Lower lobe of right lung (tissue), 2 donors: ENCODE measurements at regions not wholly inside any gene's neighbourhood (a gene's known extent, or its start where the extent isn't known, plus 50 kb on each side); places are given as distances from the start of the nearest gene placed in this dataset.

Experiments used
- ATAC-seq, 2 donors: fragments of 200-7000 bp; cut with Tn5 transposase; one replicate each; pipeline ENCODE4 v1.9.1; 2020 to 2022; ENCODE audit warnings: mild to moderate bottlenecking in 2 of 2, moderate library complexity in 2 of 2
- DNase-seq: peaks from one replicate; pipeline ENCODE4 v3.0.0-alpha.2; 2020
- H3K27ac ChIP-seq: fragments of 200-600 bp; one replicate; pipeline ENCODE4 v1.8.0; 2022
- H3K27me3 ChIP-seq: fragments of 200-600 bp; one replicate; pipeline ENCODE4 v1.8.0; 2022; ENCODE audit warnings: low read depth
- H3K36me3 ChIP-seq: fragments of 200-600 bp; one replicate; pipeline ENCODE4 v1.8.0; 2022; ENCODE audit warnings: mild to moderate bottlenecking
- H3K4me1 ChIP-seq: fragments of 200-600 bp; one replicate; pipeline ENCODE4 v1.8.0; 2022
- H3K4me3 ChIP-seq: fragments of 200-600 bp; one replicate; pipeline ENCODE4 v1.8.0; 2022; ENCODE audit warnings: mild to moderate bottlenecking
- H3K9me3 ChIP-seq: fragments of 200-600 bp; one replicate; pipeline ENCODE4 v1.8.0; 2022
- CTCF ChIP-seq: fragments of 200-600 bp; IDR thresholded peaks from one replicate; pipeline ENCODE4 v1.8.0; 2022; ENCODE audit warnings: antibody characterized with exemption, mild to moderate bottlenecking
- intact Hi-C: fragments of 100-400 bp; cut with DNase I; formaldehyde crosslinking; loops from one replicate; pipeline ENCODE4 v1.11.0; 2022
- donor health status: DM: no; HTN: yes; CAD: no; lungs with severe emphysema.

DNA sequence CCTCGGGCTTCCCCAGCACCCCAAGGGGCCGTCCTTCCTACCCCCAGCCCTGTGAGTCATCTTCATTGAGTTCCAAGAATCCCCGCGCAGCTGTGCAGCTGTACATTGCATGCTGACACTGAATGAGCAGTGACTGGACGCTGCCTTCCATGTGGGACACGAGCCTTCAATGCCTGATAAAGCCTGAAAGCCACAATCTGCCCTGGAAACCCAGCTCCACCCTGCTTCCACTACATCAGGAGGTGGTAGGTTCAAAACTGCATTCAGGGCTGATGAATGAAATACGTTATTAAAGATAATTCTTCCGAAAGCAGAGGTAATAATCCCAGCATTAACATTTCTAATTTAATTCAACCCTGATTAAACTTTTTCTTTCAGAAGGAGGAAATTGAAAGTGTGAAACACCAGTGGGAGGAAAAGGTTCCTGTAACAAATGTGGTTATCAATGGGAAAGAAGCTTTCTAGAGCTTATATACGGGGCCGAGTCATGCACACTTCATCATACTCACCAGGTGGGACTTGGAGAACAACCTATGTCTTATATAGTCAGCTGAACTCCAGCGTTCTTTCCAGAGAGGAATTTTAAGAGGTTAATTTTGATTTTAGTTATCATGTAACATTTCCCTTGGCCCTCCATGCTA is 360.1 kb downstream of the LPIN1 start:
- Histone ChIP-seq H3K36me3 (no peaks in the 10 kb centered on the region), H3K4me1 (no peaks in the 10 kb centered on the region), H3K27ac (no peak overlapping the region), H3K9me3 (no peaks in the 10 kb centered on the region), H3K27me3 (no peaks in the 10 kb centered on the region), H3K4me3 (no peak overlapping the region)
- no peak for TF ChIP-seq CTCF
- DNase-seq (no peak), ATAC-seq (peak; percentile 50 to 72)
- intact Hi-C loops, result no loop called here

DNA sequence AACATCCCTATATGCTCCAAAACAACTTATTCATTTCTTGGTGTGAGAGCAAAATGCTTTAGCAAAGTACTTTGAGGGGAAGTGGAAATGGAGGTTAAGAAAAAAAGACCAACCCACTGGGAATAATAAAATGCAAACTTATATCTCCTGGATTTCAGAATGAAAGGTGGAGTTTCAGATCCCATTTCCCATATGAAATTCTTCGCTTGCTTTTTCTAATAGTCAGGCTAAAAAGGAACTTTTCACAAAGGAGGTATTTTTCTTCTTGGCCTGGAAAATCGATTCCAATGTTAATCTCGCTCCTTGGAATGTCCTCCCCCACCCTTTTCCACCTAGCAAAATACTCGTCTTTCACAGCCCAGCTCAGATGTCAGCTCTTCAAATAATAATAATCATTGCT is 360.9 kb downstream of the LPIN1 start:
- Histone ChIP-seq H3K27ac (no peak overlapping the region), H3K27me3 (no peaks in the 10 kb centered on the region), H3K36me3 (no peaks in the 10 kb centered on the region), H3K4me1 (no peaks in the 10 kb centered on the region), H3K9me3 (no peaks in the 10 kb centered on the region), H3K4me3 (no peak overlapping the region)
- ATAC-seq (no peak), DNase-seq (no peak)
- no peak for TF ChIP-seq CTCF
- intact Hi-C loops, result no loop called here

GRCh38 chr2:12107939-12108338 is 361.5 kb downstream of the LPIN1 start:
- no peak overlapping the region for H3K4me3 ChIP-seq
- H3K4me1 ChIP-seq, result no peaks in the 10 kb centered on the region
- H3K9me3 ChIP-seq, result no peaks in the 10 kb centered on the region
- H3K36me3 ChIP-seq, result no peaks in the 10 kb centered on the region
- intact Hi-C loops, result no loop called here
- TF ChIP-seq CTCF, result no peak
- ATAC-seq (no peak), DNase-seq (no peak)
- H3K27ac ChIP-seq, result no peak overlapping the region
- no peaks in the 10 kb centered on the region for H3K27me3 ChIP-seq

GRCh38 chr2:12109363-12110017 is 363.1 kb downstream of the LPIN1 start:
- H3K4me1 ChIP-seq, result no peaks in the 10 kb centered on the region
- ATAC-seq, result no peak
- H3K9me3 ChIP-seq, result no peaks in the 10 kb centered on the region
- no peak for DNase-seq
- TF ChIP-seq CTCF, result no peak
- no peaks in the 10 kb centered on the region for H3K27me3 ChIP-seq
- no peaks in the 10 kb centered on the region for H3K36me3 ChIP-seq
- intact Hi-C loops, result no loop called here
- no peak overlapping the region for H3K27ac ChIP-seq
- no peak overlapping the region for H3K4me3 ChIP-seq

DNA sequence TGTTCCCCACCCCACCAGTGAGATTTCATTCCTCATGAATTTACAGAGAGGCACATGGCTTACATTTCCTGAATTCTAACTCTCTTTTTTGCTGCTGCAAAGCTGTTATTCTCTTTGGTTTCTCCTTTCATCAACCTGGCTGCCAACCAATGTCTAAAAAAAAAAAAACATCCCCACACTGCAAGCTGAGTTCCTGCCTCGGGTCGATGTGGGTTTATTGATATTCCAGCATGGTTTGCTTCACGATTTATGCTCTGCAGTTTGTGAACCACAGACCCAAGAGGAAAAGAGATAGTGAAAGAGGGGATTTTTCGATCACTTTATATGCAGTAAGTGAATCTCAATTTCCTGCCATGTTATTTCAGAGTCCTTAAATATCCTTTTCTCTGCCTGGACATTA is 363.6 kb downstream of the LPIN1 start:
- no peaks in the 10 kb centered on the region for H3K36me3 ChIP-seq
- TF ChIP-seq CTCF, result no peak
- H3K27ac ChIP-seq, result no peak overlapping the region
- intact Hi-C loops, result no loop called here
- DNase-seq, result no peak
- no peaks in the 10 kb centered on the region for H3K4me1 ChIP-seq
- ATAC-seq, result no peak
- H3K4me3 ChIP-seq, result no peak overlapping the region
- no peaks in the 10 kb centered on the region for H3K27me3 ChIP-seq
- H3K9me3 ChIP-seq, result no peaks in the 10 kb centered on the region
